ENCODE measurements at regions not wholly inside any gene's neighbourhood (a gene's known extent, or its start where the extent isn't known, plus 50 kb on each side); places are given as distances from the start of the nearest gene placed in this dataset.
"Not testable (repeated sequence)": the region's sequence is repeated elsewhere in the genome, so short reads cannot be mapped to it uniquely, and the experiment has no call there.

DNA sequence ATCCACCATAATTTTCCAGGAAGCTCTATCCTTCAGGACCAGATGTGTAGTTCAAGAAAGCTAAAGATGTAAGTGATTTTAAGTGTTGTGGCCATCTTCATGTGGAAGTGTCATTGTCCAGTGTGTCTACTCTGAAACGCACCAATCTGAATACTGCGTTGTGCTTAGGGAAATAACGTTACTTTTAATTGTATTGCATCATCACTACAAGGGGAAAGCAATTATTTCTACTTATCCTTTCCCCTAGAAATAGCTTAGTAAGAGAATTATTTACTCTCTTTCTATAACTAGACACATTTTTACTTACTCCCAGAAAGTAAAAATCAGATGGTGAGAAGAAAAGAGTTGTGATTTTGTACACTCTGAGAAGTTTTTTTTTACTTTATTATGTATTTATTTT, 102.4 kb upstream of the DLGAP1 start:
- no peak for DNase-seq (ENCODE audit: extremely low read depth in 1 of 2, low read depth in 1 of 2)

DNA sequence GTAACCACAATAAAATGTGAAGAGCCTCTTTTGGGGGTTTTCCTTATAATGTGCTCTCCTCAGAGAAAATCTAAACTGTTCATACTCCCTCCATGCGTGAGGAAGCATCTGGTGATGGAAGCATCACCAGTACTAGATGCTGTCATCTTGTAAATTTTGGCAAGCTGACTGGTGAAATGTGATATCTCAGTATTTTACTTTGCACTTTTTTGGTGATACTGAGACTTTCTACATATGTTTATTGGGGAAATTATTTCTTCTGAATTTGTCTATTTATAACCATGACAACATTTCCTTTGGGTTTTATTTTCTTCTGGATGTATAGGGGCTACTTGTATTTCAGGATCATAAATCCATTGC, 95.9 kb upstream of the DLGAP1 start:
- DNase-seq (ENCODE audit: extremely low read depth in 1 of 2, low read depth in 1 of 2), result no peak

GRCh38 chr18:4549164-4549872, 94.2 kb upstream of the DLGAP1 start:
- DNase-seq (ENCODE audit: extremely low read depth in 1 of 2, low read depth in 1 of 2), result no peak

GRCh38 chr18:4547126-4547525, 92.0 kb upstream of the DLGAP1 start:
- DNase-seq (ENCODE audit: extremely low read depth in 1 of 2, low read depth in 1 of 2), result no peak

- no peak for DNase-seq (ENCODE audit: extremely low read depth in 1 of 2, low read depth in 1 of 2)
Observed at GRCh38 chr18:4544142-4544541, 89.0 kb upstream of the DLGAP1 start.

DNA sequence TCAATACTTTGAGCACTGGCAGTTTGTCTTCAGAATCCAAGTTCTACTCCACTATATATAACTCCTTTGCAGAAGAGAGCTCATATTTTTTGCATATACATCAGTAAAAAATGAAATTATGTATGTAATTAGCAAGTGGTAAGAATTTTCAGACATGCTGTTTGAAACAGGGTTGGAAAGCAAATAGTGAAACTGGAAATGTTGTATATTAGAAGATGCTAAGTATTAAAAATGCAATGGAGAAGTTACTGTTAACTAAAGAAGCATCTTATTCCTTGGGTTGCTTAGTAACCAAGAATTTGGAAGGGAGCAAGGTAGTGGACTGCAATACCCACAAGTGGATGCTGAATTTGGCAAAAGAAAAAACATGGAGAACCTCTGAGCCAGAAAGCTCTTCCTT, 88.6 kb upstream of the DLGAP1 start:
- DNase-seq (ENCODE audit: extremely low read depth in 1 of 2, low read depth in 1 of 2), result no peak

- no peak for DNase-seq (ENCODE audit: extremely low read depth in 1 of 2, low read depth in 1 of 2)
Observed at GRCh38 chr18:4541588-4541987, 86.5 kb upstream of the DLGAP1 start.

DNA sequence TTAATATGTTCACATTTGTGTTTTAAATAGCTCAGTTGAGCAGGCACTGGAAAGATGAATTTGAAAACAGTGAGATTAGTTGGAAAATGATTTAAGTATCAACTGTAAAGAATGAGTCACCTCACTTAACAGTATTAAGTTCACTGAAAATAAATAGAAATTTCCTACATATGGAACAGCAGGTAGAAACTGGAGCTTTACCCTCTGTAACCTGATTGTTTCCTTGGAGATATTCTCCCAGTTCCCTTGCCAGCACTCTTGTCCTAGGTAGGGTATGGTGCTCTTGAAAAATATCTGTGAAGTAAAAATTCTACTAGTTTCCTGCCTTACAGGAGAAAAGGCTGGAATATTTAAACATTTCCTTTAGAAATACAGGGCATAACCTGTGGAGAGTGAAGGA, 81.3 kb upstream of the DLGAP1 start:
- no peak for DNase-seq (ENCODE audit: extremely low read depth in 1 of 2, low read depth in 1 of 2)

GRCh38 chr18:4528405-4528804, 73.3 kb upstream of the DLGAP1 start:
- no peak for DNase-seq (ENCODE audit: extremely low read depth in 1 of 2, low read depth in 1 of 2)

GRCh38 chr18:4527826-4528225, 72.7 kb upstream of the DLGAP1 start:
- not testable (repeated sequence) for DNase-seq (ENCODE audit: extremely low read depth in 1 of 2, low read depth in 1 of 2)

DNA sequence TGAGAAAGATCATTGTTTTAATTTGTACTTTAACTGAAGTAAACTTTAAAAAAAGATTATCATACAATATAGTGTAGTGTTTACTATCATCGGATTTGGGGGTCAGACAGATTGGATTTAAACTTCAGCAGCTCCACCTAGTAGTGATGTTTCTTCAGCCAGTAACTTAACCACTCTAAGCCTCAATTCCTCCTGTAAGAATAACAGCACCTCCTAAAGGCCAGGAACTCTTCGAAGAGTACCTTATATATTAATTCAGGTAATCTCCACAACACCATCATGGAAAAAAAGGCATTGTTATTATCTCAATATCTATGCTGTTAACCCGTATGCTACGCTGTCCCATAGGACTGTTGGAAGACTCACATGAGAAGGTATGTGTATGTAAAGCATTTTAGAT, 69.0 kb upstream of the DLGAP1 start:
- DNase-seq (ENCODE audit: extremely low read depth in 1 of 2, low read depth in 1 of 2), result no peak

DNA sequence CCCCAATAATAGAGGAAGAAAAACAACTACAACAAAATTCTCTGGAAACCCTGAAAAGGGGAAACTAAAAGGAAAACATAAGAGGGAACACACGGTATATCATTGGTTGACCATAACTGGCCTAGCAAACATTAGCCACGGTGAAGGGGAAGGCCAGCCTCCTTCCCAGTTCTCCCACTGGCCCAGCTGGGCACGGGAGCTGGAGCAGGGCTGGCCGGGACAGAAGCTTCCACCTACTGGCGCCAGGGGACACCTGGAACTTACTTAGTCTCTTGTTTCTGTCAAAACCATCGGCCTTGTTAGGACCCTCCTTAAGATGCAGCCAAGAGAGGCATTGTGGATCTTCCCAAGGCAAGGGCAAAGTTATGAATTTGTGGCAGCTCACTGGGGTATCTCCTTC, 56.1 kb upstream of the DLGAP1 start:
- no peak for DNase-seq (ENCODE audit: extremely low read depth in 1 of 2, low read depth in 1 of 2)

DNA sequence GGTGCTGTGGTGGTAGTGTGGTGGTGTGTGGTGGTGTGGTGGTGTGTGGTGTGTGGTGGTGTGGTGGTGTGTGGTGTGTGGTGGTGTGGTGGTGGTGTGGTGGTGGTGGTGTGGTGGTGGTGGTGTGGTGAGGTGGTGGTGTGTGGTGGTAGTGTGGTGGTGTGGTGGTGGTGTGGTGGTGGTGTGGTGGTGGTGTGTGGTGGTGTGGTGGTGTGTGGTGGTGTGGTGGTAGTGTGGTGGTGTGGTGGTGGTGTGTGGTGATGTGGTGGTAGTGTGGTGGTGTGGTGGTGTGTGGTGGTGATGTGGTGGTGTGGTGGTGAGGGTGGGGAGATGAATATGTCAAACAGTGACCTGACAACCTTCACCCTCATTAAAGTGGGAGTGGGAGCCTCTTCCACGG, 55.6 kb upstream of the DLGAP1 start:
- no peak for DNase-seq (ENCODE audit: extremely low read depth in 1 of 2, low read depth in 1 of 2)

- no peak for DNase-seq (ENCODE audit: extremely low read depth in 1 of 2, low read depth in 1 of 2)
Observed at GRCh38 chr18:4510160-4510559, 55.1 kb upstream of the DLGAP1 start.

All from activated CD8-positive, alpha-beta memory T cell treated with anti-CD3 and anti-CD28 coated beads for 1 hour (primary cell).